ENCODE measurements at regions not wholly inside any gene's neighbourhood (a gene's known extent, or its start where the extent isn't known, plus 50 kb on each side); places are given as distances from the start of the nearest gene placed in this dataset.

- no peak for DNase-seq
- Mint-ChIP-seq H3K4me1 (ENCODE audit: low read depth, unreplicated experiment) (no peaks in the 10 kb centered on the region), H3K27ac (ENCODE audit: unreplicated experiment) (no peak overlapping the region), H3K27me3 (ENCODE audit: unreplicated experiment) (no peaks in the 10 kb centered on the region), H3K36me3 (ENCODE audit: unreplicated experiment) (no peaks in the 10 kb centered on the region), H3K9me3 (ENCODE audit: unreplicated experiment) (no peaks in the 10 kb centered on the region), H3K4me3 (ENCODE audit: unreplicated experiment) (no peak overlapping the region)
- no peak for TF ChIP-seq CTCF (IDR thresholded peaks at IDR 0.05; ENCODE audit: partially characterized antibody, unreplicated experiment)
Observed at GRCh38 chr12:81809829-81810595, 50.9 kb upstream of the PPFIA2 start.

- no peak for TF ChIP-seq CTCF (IDR thresholded peaks at IDR 0.05; ENCODE audit: partially characterized antibody, unreplicated experiment)
- DNase-seq, result no peak
- Mint-ChIP-seq H3K9me3 (ENCODE audit: unreplicated experiment) (no peaks in the 10 kb centered on the region), H3K27ac (ENCODE audit: unreplicated experiment) (no peak overlapping the region), H3K4me3 (ENCODE audit: unreplicated experiment) (no peak overlapping the region), H3K4me1 (ENCODE audit: low read depth, unreplicated experiment) (no peaks in the 10 kb centered on the region), H3K27me3 (ENCODE audit: unreplicated experiment) (no peaks in the 10 kb centered on the region), H3K36me3 (ENCODE audit: unreplicated experiment) (no peaks in the 10 kb centered on the region)
Observed at GRCh38 chr12:81809113-81809777, 50.1 kb upstream of the PPFIA2 start.
